WTC11 (cell line): ENCODE measurements at regions not wholly inside any gene's neighbourhood (a gene's known extent, or its start where the extent isn't known, plus 50 kb on each side); places are given as distances from the start of the nearest gene placed in this dataset.

ENCODE experiments used
- ATAC-seq: fragments of 200-7000 bp; cut with Tn5 transposase; 2 replicates; pipeline ENCODE4 v1.10.0; 2021; ENCODE audit warnings: mild to moderate bottlenecking, moderate library complexity
- CTCF ChIA-PET: fragments of 300-600 bp; sonication (Branson Sonifier 250); formaldehyde crosslinking; loops from one replicate; lab custom pipeline; 2021; ENCODE audit warnings: antibody characterized with exemption; lab: Charles Lee
- POLR2A ChIA-PET: fragments of 350-600 bp; sonication (Branson Sonifier 250); formaldehyde crosslinking; loops from one replicate; lab custom pipeline; 2021; ENCODE audit warnings: antibody characterized with exemption; lab: Charles Lee
- DNase-seq: peaks from one replicate; pipeline ENCODE4 v3.0.0; 2021; ENCODE audit warnings: low spot score
- H3K27ac Mint-ChIP-seq: 2 replicates; pipeline ENCODE4 v1.8.0; 2021; ENCODE audit warnings: mixed read lengths
- H3K27me3 Mint-ChIP-seq: 2 replicates; pipeline ENCODE4 v1.8.0; 2021; ENCODE audit warnings: low read depth, mild to moderate bottlenecking, moderate library complexity, mixed read lengths
- H3K36me3 Mint-ChIP-seq: 2 replicates; pipeline ENCODE4 v1.8.0; 2021; ENCODE audit warnings: mixed read lengths
- H3K4me1 Mint-ChIP-seq: 2 replicates; pipeline ENCODE4 v1.8.0; 2022; ENCODE audit warnings: mixed read lengths
- H3K4me3 Mint-ChIP-seq: 2 replicates; pipeline ENCODE4 v1.8.0; 2021; ENCODE audit warnings: mild to moderate bottlenecking, moderate library complexity, mixed read lengths
- H3K9me3 Mint-ChIP-seq: 2 replicates; pipeline ENCODE4 v1.8.0; 2021; ENCODE audit warnings: mixed read lengths
- ATF1 ChIP-seq: sonication (generic); formaldehyde crosslinking; IDR thresholded peaks from 2 replicates; pipeline ENCODE4 v1.8.1; 2023; ENCODE audit warnings: mild to moderate bottlenecking, moderate library complexity, missing genetic modification reagents
- CREM ChIP-seq: sonication (generic); formaldehyde crosslinking; IDR thresholded peaks from 2 replicates; pipeline ENCODE4 v1.8.1; 2022; ENCODE audit warnings: mild to moderate bottlenecking, missing genetic modification reagents, moderate library complexity
- FOXJ3 ChIP-seq: sonication (generic); formaldehyde crosslinking; IDR thresholded peaks from 2 replicates; pipeline ENCODE4 v1.9.0; 2021; ENCODE audit warnings: missing genetic modification reagents, mild to moderate bottlenecking, borderline replicate concordance
- HMGA2 ChIP-seq: fragments of 250-450 bp; sonication (Bioruptor Pico); IDR thresholded peaks from 2 replicates; pipeline ENCODE4 v1.4.0; 2021; ENCODE audit warnings: mild to moderate bottlenecking, moderate library complexity
- JAZF1 ChIP-seq: fragments of 250-450 bp; sonication (Bioruptor Pico); IDR thresholded peaks from 2 replicates; pipeline ENCODE4 v1.9.0; 2021; ENCODE audit warnings: moderate library complexity, mild to moderate bottlenecking, inconsistent platforms
- JUN ChIP-seq: sonication (generic); formaldehyde crosslinking; IDR thresholded peaks from 2 replicates; pipeline ENCODE4 v1.8.0; 2023; ENCODE audit warnings: mild to moderate bottlenecking, missing genetic modification reagents
- NFE2L1 ChIP-seq: sonication (generic); formaldehyde crosslinking; IDR thresholded peaks from 2 replicates; pipeline ENCODE4 v1.8.1; 2023; ENCODE audit warnings: missing genetic modification reagents
- PRRX2 ChIP-seq: fragments of 250-450 bp; sonication (Bioruptor Pico); IDR thresholded peaks from 2 replicates; pipeline ENCODE4 v1.8.0; 2021; ENCODE audit warnings: mild to moderate bottlenecking
- SMAD3 ChIP-seq: sonication (generic); formaldehyde crosslinking; IDR thresholded peaks from 2 replicates; pipeline ENCODE4 v1.8.0; 2022; ENCODE audit warnings: missing genetic modification reagents, mild to moderate bottlenecking, borderline replicate concordance
- ZNF263 ChIP-seq: sonication (generic); formaldehyde crosslinking; IDR thresholded peaks from 2 replicates; pipeline ENCODE4 v1.8.1; 2022; ENCODE audit warnings: low read depth, mild to moderate bottlenecking, moderate library complexity, missing genetic modification reagents
- TF ChIP-seq, protein P1 (sequence below): sonication (generic); formaldehyde crosslinking; IDR thresholded peaks from 2 replicates; pipeline ENCODE4 v1.8.0; 2023; ENCODE audit warnings: mild to moderate bottlenecking, missing genetic modification reagents
- TF ChIP-seq, protein P2 (sequence below): sonication (generic); formaldehyde crosslinking; IDR thresholded peaks from 2 replicates; pipeline ENCODE4 v1.8.0; 2022; ENCODE audit warnings: mild to moderate bottlenecking, missing genetic modification reagents
- TF ChIP-seq, protein P3 (sequence below): sonication (generic); formaldehyde crosslinking; IDR thresholded peaks from 2 replicates; pipeline ENCODE4 v1.8.1; 2022; ENCODE audit warnings: mild to moderate bottlenecking, missing genetic modification reagents, moderate library complexity, borderline replicate concordance
- TF ChIP-seq, protein P4 (sequence below): fragments of 250-450 bp; sonication (Bioruptor Pico); IDR thresholded peaks from 2 replicates; pipeline ENCODE4 v1.9.0; 2021; ENCODE audit warnings: mild to moderate bottlenecking, borderline replicate concordance
- TF ChIP-seq, protein P5 (sequence below): sonication (generic); formaldehyde crosslinking; IDR thresholded peaks from 2 replicates; pipeline ENCODE4 v1.8.1; 2023; ENCODE audit warnings: mild to moderate bottlenecking, missing genetic modification reagents
- TF ChIP-seq, protein P6 (sequence below): sonication (generic); formaldehyde crosslinking; IDR thresholded peaks from 2 replicates; pipeline ENCODE4 v1.8.1; 2023; ENCODE audit warnings: mild to moderate bottlenecking, missing genetic modification reagents, moderate library complexity
- TF ChIP-seq, protein P7 (sequence below): sonication (generic); formaldehyde crosslinking; IDR thresholded peaks from 2 replicates; pipeline ENCODE4 v1.8.1; 2023; ENCODE audit warnings: mild to moderate bottlenecking, moderate library complexity, missing genetic modification reagents

DNA sequence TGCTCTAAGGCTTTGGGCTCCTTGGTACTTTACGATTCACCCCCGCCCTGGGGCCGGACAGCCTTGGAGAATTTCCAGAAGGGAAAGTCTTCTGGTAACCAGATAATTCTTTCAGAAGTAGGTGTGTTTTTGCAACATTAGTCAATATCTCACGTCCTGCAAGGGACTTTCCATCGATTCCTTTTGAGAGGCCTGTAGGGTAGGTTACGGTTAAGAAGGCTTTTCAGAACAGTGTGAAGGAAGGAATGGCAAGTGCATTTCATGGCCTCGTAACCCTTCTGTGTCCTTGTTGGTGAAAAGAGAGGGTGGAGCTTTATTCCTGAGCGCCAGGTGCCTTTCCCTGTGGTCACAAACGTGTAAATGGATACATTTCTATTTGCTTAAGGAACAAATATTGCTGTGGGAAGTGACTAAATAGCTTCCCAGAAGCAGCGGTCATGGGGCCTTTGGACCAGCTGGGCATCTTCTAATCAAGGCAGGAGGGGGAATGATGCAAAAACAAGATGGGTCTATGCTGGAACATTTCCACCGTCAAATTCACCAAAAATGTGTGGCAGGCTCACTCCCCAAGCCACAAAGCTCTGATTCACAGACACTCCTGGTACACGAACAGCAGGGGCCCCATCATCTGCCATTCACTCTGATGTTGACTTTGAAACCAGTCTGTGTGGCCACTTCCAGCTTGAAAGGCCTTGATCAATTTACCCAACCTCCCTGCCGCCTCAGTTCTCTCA is 99.2 kb downstream of the ANKRD10 start:
- peaks cover 18% of the 10 kb centered on the region for H3K27me3 Mint-ChIP-seq
- no peaks in the 10 kb centered on the region for H3K36me3 Mint-ChIP-seq
- DNase-seq (no peak), ATAC-seq (no peak)
- no peaks in the 10 kb centered on the region for H3K9me3 Mint-ChIP-seq
- ChIA-PET CTCF (interaction anchor here (0.6 to 1.5 kb wide), 7 partner anchors 15 to 359 kb away, joined by 3 to 5 read pairs (median 3); no protein-coding TSS in a partner anchor), POLR2A (interaction anchor here (0.9 kb wide), 1 partner anchor 171 kb away, joined by 3 read pairs; no protein-coding TSS in a partner anchor)
- no peak overlapping the region for H3K27ac Mint-ChIP-seq
- peaks cover 45% of the 10 kb centered on the region for H3K4me1 Mint-ChIP-seq
- no peak for TF ChIP-seq FOXJ3 (CRISPR knock-in tag)
- TF ChIP-seq NFE2L1 (CRISPR knock-in tag) = no peak
- no peak for TF ChIP-seq HMGA2 (CRISPR knock-in tag)
- no peak for TF ChIP-seq ZNF263
- TF ChIP-seq, protein P1, sequence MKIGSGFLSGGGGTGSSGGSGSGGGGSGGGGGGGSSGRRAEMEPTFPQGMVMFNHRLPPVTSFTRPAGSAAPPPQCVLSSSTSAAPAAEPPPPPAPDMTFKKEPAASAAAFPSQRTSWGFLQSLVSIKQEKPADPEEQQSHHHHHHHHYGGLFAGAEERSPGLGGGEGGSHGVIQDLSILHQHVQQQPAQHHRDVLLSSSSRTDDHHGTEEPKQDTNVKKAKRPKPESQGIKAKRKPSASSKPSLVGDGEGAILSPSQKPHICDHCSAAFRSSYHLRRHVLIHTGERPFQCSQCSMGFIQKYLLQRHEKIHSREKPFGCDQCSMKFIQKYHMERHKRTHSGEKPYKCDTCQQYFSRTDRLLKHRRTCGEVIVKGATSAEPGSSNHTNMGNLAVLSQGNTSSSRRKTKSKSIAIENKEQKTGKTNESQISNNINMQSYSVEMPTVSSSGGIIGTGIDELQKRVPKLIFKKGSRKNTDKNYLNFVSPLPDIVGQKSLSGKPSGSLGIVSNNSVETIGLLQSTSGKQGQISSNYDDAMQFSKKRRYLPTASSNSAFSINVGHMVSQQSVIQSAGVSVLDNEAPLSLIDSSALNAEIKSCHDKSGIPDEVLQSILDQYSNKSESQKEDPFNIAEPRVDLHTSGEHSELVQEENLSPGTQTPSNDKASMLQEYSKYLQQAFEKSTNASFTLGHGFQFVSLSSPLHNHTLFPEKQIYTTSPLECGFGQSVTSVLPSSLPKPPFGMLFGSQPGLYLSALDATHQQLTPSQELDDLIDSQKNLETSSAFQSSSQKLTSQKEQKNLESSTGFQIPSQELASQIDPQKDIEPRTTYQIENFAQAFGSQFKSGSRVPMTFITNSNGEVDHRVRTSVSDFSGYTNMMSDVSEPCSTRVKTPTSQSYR (CRISPR knock-in tag) = no peak
- no peak overlapping the region for H3K4me3 Mint-ChIP-seq

DNA sequence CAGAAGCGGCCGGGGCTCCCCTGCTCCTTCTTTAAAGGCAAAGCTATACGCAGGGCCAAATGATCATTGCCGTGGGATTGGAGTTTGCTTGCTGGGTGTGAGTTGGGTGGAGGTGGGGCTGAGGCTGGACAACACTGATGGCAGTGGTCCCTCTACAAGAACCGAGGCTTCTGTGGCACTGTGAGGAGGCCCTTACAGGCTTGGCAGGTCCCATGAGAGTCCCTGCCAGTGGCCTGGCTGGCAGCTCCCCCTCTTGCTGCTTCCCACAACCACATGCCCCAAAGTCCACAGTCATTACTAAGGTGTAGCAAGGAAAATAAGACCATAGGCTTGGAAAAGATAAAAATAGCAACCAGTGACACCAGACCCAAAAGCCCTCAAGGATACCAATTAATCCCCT is 98.4 kb downstream of the ANKRD10 start:
- ChIA-PET CTCF (interaction anchor here (0.8 to 1.0 kb wide), 4 partner anchors 16 to 168 kb away, joined by 3 to 5 read pairs (median 3); no protein-coding TSS in a partner anchor), POLR2A (interaction anchor here (0.9 kb wide), 1 partner anchor 172 kb away, joined by 3 read pairs; no protein-coding TSS in a partner anchor)
- H3K27me3 Mint-ChIP-seq = peaks cover 12% of the 10 kb centered on the region
- no peak for DNase-seq
- ATAC-seq = no peak
- no peak overlapping the region for H3K4me3 Mint-ChIP-seq
- H3K9me3 Mint-ChIP-seq = no peaks in the 10 kb centered on the region
- no peaks in the 10 kb centered on the region for H3K36me3 Mint-ChIP-seq
- no peak overlapping the region for H3K27ac Mint-ChIP-seq
- peaks cover 37% of the 10 kb centered on the region for H3K4me1 Mint-ChIP-seq
- TF ChIP-seq, protein P2, sequence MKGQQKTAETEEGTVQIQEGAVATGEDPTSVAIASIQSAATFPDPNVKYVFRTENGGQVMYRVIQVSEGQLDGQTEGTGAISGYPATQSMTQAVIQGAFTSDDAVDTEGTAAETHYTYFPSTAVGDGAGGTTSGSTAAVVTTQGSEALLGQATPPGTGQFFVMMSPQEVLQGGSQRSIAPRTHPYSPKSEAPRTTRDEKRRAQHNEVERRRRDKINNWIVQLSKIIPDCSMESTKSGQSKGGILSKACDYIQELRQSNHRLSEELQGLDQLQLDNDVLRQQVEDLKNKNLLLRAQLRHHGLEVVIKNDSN (CRISPR knock-in tag) = no peak
- TF ChIP-seq, protein P3, sequence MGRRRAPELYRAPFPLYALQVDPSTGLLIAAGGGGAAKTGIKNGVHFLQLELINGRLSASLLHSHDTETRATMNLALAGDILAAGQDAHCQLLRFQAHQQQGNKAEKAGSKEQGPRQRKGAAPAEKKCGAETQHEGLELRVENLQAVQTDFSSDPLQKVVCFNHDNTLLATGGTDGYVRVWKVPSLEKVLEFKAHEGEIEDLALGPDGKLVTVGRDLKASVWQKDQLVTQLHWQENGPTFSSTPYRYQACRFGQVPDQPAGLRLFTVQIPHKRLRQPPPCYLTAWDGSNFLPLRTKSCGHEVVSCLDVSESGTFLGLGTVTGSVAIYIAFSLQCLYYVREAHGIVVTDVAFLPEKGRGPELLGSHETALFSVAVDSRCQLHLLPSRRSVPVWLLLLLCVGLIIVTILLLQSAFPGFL = no peak
- TF ChIP-seq ATF1 (CRISPR knock-in tag) (no peak), CREM (no peak), SMAD3 (no peak), PRRX2 (CRISPR knock-in tag) (no peak), JAZF1 (CRISPR knock-in tag) (no peak), NFE2L1 (CRISPR knock-in tag) (no peak), JUN (no peak)
- TF ChIP-seq, protein P4, sequence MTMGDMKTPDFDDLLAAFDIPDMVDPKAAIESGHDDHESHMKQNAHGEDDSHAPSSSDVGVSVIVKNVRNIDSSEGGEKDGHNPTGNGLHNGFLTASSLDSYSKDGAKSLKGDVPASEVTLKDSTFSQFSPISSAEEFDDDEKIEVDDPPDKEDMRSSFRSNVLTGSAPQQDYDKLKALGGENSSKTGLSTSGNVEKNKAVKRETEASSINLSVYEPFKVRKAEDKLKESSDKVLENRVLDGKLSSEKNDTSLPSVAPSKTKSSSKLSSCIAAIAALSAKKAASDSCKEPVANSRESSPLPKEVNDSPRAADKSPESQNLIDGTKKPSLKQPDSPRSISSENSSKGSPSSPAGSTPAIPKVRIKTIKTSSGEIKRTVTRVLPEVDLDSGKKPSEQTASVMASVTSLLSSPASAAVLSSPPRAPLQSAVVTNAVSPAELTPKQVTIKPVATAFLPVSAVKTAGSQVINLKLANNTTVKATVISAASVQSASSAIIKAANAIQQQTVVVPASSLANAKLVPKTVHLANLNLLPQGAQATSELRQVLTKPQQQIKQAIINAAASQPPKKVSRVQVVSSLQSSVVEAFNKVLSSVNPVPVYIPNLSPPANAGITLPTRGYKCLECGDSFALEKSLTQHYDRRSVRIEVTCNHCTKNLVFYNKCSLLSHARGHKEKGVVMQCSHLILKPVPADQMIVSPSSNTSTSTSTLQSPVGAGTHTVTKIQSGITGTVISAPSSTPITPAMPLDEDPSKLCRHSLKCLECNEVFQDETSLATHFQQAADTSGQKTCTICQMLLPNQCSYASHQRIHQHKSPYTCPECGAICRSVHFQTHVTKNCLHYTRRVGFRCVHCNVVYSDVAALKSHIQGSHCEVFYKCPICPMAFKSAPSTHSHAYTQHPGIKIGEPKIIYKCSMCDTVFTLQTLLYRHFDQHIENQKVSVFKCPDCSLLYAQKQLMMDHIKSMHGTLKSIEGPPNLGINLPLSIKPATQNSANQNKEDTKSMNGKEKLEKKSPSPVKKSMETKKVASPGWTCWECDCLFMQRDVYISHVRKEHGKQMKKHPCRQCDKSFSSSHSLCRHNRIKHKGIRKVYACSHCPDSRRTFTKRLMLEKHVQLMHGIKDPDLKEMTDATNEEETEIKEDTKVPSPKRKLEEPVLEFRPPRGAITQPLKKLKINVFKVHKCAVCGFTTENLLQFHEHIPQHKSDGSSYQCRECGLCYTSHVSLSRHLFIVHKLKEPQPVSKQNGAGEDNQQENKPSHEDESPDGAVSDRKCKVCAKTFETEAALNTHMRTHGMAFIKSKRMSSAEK (CRISPR knock-in tag) = no peak
- TF ChIP-seq, protein P5, sequence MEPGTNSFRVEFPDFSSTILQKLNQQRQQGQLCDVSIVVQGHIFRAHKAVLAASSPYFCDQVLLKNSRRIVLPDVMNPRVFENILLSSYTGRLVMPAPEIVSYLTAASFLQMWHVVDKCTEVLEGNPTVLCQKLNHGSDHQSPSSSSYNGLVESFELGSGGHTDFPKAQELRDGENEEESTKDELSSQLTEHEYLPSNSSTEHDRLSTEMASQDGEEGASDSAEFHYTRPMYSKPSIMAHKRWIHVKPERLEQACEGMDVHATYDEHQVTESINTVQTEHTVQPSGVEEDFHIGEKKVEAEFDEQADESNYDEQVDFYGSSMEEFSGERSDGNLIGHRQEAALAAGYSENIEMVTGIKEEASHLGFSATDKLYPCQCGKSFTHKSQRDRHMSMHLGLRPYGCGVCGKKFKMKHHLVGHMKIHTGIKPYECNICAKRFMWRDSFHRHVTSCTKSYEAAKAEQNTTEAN (CRISPR knock-in tag) = no peak
- TF ChIP-seq, protein P6, sequence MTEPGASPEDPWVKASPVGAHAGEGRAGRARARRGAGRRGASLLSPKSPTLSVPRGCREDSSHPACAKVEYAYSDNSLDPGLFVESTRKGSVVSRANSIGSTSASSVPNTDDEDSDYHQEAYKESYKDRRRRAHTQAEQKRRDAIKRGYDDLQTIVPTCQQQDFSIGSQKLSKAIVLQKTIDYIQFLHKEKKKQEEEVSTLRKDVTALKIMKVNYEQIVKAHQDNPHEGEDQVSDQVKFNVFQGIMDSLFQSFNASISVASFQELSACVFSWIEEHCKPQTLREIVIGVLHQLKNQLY (CRISPR knock-in tag) = no peak
- TF ChIP-seq, protein P7, sequence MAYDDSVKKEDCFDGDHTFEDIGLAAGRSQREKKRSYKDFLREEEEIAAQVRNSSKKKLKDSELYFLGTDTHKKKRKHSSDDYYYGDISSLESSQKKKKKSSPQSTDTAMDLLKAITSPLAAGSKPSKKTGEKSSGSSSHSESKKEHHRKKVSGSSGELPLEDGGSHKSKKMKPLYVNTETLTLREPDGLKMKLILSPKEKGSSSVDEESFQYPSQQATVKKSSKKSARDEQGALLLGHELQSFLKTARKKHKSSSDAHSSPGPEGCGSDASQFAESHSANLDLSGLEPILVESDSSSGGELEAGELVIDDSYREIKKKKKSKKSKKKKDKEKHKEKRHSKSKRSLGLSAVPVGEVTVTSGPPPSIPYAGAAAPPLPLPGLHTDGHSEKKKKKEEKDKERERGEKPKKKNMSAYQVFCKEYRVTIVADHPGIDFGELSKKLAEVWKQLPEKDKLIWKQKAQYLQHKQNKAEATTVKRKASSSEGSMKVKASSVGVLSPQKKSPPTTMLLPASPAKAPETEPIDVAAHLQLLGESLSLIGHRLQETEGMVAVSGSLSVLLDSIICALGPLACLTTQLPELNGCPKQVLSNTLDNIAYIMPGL (CRISPR knock-in tag) = no peak
- TF ChIP-seq, protein P1 (CRISPR knock-in tag) = no peak
